HL-60 (cell line): ENCODE measurements at regions not wholly inside any gene's neighbourhood (a gene's known extent, or its start where the extent isn't known, plus 50 kb on each side); places are given as distances from the start of the nearest gene placed in this dataset.

ENCODE experiments used
- DNase-seq, 2 experiments: peaks; one replicate each; pipeline ENCODE4 v3.0.0-alpha.2; 2010 to 2020; ENCODE audit warnings: low read depth in 1 of 2, low spot score in 1 of 2
- H3K27ac ChIP-seq: fragments of 250-450 bp; sonication (Bioruptor Pico); replicated peaks from 2 replicates; pipeline ENCODE4 v1.5.1; 2020; ENCODE audit warnings: mild to moderate bottlenecking, moderate library complexity
- H3K27me3 ChIP-seq: fragments of 250-450 bp; sonication (Bioruptor Pico); 2 replicates; pipeline ENCODE4 v1.5.1; 2021; ENCODE audit warnings: mild to moderate bottlenecking, moderate library complexity; ENCODE audit not compliant: insufficient read depth, poor library complexity, severe bottlenecking
- H3K4me3 ChIP-seq: replicated peaks from 2 replicates; pipeline ENCODE4 v1.5.1; 2011; ENCODE audit warnings: mild to moderate bottlenecking, control low read depth, low read length; ENCODE audit not compliant: insufficient read depth
- GABPA ChIP-seq: IDR thresholded peaks from 2 replicates; pipeline ENCODE4 v1.6.1; 2012; ENCODE audit warnings: low read depth
- POLR2AphosphoS5 ChIP-seq: IDR thresholded peaks from 2 replicates; pipeline ENCODE4 v1.6.1; 2012; ENCODE audit warnings: low read depth
- SPI1 ChIP-seq: IDR thresholded peaks from 2 replicates; pipeline ENCODE4 v1.6.1; 2012; ENCODE audit warnings: low read depth, mild to moderate bottlenecking, borderline replicate concordance
- TF ChIP-seq, protein P1 (sequence below): IDR thresholded peaks from one replicate; pipeline ENCODE4 v1.5.1; 2011; ENCODE audit warnings: low read length, control low read depth, inconsistent platforms; ENCODE audit not compliant: insufficient read depth
- TF ChIP-seq, protein P2 (sequence below): IDR thresholded peaks from 2 replicates; pipeline ENCODE4 v1.6.1; 2012; ENCODE audit warnings: low read depth; ENCODE audit not compliant: insufficient replicate concordance

DNA sequence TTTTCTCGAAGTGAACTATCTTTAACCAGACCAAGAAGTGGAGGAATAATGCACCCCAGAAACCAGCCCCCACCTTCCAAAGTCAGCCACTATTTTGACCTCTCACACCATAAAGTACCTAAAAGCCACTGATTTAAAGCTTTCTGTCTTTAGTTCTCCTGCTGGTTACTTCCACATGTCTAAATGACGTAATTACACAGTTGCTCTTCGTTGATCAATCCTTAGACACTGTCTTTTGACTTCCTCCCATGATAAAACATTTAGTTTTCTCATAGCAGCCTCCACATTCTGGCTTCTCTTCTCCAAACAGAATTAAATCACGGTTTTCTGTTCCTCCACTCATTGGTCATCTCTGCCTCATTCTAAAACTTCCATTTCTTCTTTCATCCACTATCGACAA, 294.4 kb upstream of the N4BP1 start:
- no peak for DNase-seq
- Histone ChIP-seq H3K4me3 (no peak overlapping the region), H3K27ac (no peak overlapping the region), H3K27me3 (peaks cover 3% of the 10 kb centered on the region)
- no peak for TF ChIP-seq GABPA

DNA sequence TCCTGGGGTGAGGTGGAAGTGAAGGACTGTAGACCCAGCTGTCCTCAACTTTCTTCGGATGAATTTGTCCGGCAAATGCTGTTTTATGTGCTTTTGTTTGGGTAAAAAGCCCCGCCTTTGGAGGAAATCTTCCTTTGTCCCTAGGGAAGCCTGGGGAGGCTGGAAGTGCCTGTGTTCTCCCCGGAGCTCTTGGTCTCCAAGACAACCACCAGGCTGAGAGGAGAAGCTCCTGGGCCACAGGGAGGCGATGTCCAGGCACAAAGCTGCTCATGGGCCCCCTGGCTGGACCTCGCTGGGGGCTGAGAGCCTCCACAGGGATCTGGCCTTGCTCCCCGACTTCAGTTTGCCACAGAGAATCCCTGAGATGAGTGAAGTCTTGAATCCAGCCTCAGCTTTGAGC, 293.1 kb upstream of the N4BP1 start:
- Histone ChIP-seq H3K27me3 (peaks cover 3% of the 10 kb centered on the region), H3K4me3 (no peak overlapping the region), H3K27ac (no peak overlapping the region)
- TF ChIP-seq, protein P1, sequence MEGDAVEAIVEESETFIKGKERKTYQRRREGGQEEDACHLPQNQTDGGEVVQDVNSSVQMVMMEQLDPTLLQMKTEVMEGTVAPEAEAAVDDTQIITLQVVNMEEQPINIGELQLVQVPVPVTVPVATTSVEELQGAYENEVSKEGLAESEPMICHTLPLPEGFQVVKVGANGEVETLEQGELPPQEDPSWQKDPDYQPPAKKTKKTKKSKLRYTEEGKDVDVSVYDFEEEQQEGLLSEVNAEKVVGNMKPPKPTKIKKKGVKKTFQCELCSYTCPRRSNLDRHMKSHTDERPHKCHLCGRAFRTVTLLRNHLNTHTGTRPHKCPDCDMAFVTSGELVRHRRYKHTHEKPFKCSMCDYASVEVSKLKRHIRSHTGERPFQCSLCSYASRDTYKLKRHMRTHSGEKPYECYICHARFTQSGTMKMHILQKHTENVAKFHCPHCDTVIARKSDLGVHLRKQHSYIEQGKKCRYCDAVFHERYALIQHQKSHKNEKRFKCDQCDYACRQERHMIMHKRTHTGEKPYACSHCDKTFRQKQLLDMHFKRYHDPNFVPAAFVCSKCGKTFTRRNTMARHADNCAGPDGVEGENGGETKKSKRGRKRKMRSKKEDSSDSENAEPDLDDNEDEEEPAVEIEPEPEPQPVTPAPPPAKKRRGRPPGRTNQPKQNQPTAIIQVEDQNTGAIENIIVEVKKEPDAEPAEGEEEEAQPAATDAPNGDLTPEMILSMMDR = no peak
- TF ChIP-seq GABPA (no peak), POLR2AphosphoS5 (no peak), SPI1 (no peak)
- TF ChIP-seq, protein P2, sequence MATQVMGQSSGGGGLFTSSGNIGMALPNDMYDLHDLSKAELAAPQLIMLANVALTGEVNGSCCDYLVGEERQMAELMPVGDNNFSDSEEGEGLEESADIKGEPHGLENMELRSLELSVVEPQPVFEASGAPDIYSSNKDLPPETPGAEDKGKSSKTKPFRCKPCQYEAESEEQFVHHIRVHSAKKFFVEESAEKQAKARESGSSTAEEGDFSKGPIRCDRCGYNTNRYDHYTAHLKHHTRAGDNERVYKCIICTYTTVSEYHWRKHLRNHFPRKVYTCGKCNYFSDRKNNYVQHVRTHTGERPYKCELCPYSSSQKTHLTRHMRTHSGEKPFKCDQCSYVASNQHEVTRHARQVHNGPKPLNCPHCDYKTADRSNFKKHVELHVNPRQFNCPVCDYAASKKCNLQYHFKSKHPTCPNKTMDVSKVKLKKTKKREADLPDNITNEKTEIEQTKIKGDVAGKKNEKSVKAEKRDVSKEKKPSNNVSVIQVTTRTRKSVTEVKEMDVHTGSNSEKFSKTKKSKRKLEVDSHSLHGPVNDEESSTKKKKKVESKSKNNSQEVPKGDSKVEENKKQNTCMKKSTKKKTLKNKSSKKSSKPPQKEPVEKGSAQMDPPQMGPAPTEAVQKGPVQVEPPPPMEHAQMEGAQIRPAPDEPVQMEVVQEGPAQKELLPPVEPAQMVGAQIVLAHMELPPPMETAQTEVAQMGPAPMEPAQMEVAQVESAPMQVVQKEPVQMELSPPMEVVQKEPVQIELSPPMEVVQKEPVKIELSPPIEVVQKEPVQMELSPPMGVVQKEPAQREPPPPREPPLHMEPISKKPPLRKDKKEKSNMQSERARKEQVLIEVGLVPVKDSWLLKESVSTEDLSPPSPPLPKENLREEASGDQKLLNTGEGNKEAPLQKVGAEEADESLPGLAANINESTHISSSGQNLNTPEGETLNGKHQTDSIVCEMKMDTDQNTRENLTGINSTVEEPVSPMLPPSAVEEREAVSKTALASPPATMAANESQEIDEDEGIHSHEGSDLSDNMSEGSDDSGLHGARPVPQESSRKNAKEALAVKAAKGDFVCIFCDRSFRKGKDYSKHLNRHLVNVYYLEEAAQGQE = no peak
- DNase-seq = no peak

DNA sequence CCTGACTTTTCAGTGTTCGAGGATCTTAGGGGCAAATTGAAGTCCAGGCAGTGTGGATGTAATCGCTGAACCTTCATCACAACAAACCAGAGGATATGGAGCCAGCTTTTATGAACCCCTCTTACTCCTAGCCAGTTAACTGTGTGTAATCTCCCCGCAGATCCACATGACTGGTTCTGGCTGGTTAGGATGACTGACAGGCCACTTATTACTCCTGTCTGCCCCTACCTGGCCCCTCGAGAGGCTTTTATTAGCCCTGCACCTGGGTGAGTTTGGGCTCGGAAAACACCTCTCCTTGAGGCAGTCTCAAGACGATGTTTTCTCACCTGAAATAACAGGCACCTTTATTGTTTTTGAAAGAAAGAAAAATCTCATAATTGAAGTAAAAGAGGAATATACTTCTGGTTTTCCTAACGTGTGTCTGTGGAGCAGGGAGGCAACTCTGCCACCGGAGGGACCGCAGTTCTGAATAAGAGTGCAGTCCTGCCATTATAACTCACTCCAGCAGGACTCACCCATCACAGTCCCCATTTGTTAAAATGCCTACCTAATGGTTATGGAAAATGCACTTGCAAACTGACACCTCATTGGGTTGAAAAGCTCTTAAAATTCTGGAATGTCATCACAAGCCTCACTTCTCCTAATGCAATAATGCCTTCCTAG, 291.9 kb upstream of the N4BP1 start:
- Histone ChIP-seq H3K27ac (no peak overlapping the region), H3K27me3 (peaks cover 3% of the 10 kb centered on the region), H3K4me3 (no peak overlapping the region)
- TF ChIP-seq, protein P1 = no peak
- TF ChIP-seq GABPA (no peak), POLR2AphosphoS5 (no peak), SPI1 (no peak)
- TF ChIP-seq, protein P2 = no peak
- DNase-seq = no peak

DNA sequence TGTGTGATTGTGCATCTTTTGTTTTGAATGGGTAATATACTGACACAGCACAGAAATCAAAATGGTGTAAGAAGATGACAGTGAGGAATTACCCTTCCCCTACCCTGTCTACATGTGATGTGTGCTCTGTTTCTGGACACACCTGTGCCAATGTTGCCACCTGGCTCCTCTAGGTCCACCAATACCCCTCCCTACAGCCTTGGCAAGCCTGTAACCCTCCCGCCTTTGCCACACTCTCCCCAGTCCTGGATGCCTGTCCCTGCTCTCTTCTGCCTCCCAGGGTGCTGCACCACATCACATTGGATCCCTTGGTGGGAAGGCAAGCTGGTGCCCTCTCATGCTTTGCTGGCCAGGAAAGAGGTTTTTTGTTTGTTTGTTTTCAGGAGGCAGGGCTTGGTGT, 289.5 kb upstream of the N4BP1 start:
- TF ChIP-seq GABPA (no peak), POLR2AphosphoS5 (no peak), SPI1 (no peak)
- TF ChIP-seq, protein P1 = no peak
- TF ChIP-seq, protein P2 = no peak
- no peak overlapping the region for H3K4me3 ChIP-seq
- H3K27ac ChIP-seq = no peak overlapping the region
- H3K27me3 ChIP-seq = peaks cover 3% of the 10 kb centered on the region
- DNase-seq = no peak
